Mesenchymal stem cell (in vitro differentiated cells and primary cell): ENCODE measurements at regions not wholly inside any gene's neighbourhood (a gene's known extent, or its start where the extent isn't known, plus 50 kb on each side); places are given as distances from the start of the nearest gene placed in this dataset.

Source experiments
- DNase-seq: peaks from one replicate; pipeline ENCODE4 v3.0.0-alpha.2; 2013
- H2AFZ ChIP-seq: one replicate; pipeline ENCODE4 v1.6.1; 2013; ENCODE audit warnings: low read depth, mild to moderate bottlenecking, control low read depth, inconsistent platforms, low read length, moderate library complexity
- H2AK5ac ChIP-seq: 2 replicates; pipeline ENCODE4 v1.6.1; 2013; ENCODE audit warnings: low read length, moderate library complexity, mild to moderate bottlenecking, inconsistent platforms; ENCODE audit not compliant: severe bottlenecking
- H2BK120ac ChIP-seq: one replicate; pipeline ENCODE4 v1.6.1; 2013; ENCODE audit warnings: low read depth, mild to moderate bottlenecking, inconsistent platforms, low read length, moderate library complexity
- H2BK12ac ChIP-seq, 2 experiments: one replicate each; pipeline ENCODE4 v1.6.1; 2013; ENCODE audit warnings: inconsistent platforms in 2 of 2, low read length in 2 of 2, mild to moderate bottlenecking in 2 of 2, moderate library complexity in 2 of 2, control low read depth in 1 of 2
- H2BK15ac ChIP-seq: one replicate; pipeline ENCODE4 v1.6.1; 2013; ENCODE audit warnings: mild to moderate bottlenecking, low read depth, inconsistent platforms; ENCODE audit not compliant: poor library complexity, severe bottlenecking
- H2BK5ac ChIP-seq: 2 replicates; pipeline ENCODE4 v1.6.1; 2013; ENCODE audit warnings: low read depth, mild to moderate bottlenecking, low read length, control low read depth, inconsistent platforms; ENCODE audit not compliant: poor library complexity, severe bottlenecking
- H3K14ac ChIP-seq, 2 experiments: one replicate each; pipeline ENCODE4 v1.6.1; 2013; ENCODE audit warnings: inconsistent platforms in 2 of 2, low read length in 2 of 2, control low read depth in 1 of 2, mild to moderate bottlenecking in 1 of 2, moderate library complexity in 1 of 2
- H3K18ac ChIP-seq, 2 experiments: one replicate each; pipeline ENCODE4 v1.6.1; 2013; ENCODE audit warnings: inconsistent platforms in 2 of 2, low read length in 2 of 2, control low read depth in 1 of 2, low read depth in 1 of 2, mild to moderate bottlenecking in 1 of 2
- H3K23ac ChIP-seq, 2 experiments: one replicate each; pipeline ENCODE4 v1.6.1; 2013; ENCODE audit warnings: inconsistent platforms in 2 of 2, low read length in 2 of 2, mild to moderate bottlenecking in 2 of 2, moderate library complexity in 2 of 2, control low read depth in 1 of 2
- H3K27ac ChIP-seq: 2 replicates; pipeline ENCODE4 v1.5.1; 2013; ENCODE audit warnings: mild to moderate bottlenecking, moderate library complexity, low read length, control low read depth, inconsistent platforms; ENCODE audit not compliant: poor library complexity, severe bottlenecking
- H3K27me3 ChIP-seq, 2 experiments: 2 replicates each; pipeline versions ENCODE4 v1.6.1 to v1.7.0; 2013; ENCODE audit warnings: low read length in 2 of 2, mild to moderate bottlenecking in 2 of 2, moderate library complexity in 2 of 2, control low read depth in 1 of 2, inconsistent platforms in 1 of 2; ENCODE audit not compliant: control insufficient read depth in 1 of 2, insufficient read depth in 1 of 2
- H3K36me3 ChIP-seq, 2 experiments: 2 replicates each; pipeline versions ENCODE4 v1.6.1 to v1.7.0; 2013; ENCODE audit warnings: low read length in 2 of 2, control low read depth in 1 of 2, inconsistent platforms in 1 of 2, low read depth in 1 of 2, mild to moderate bottlenecking in 1 of 2; ENCODE audit not compliant: insufficient read depth in 2 of 2, control insufficient read depth in 1 of 2
- H3K4ac ChIP-seq, 2 experiments: one replicate each; pipeline ENCODE4 v1.6.1; 2013; ENCODE audit warnings: inconsistent platforms in 2 of 2, low read length in 2 of 2, mild to moderate bottlenecking in 2 of 2, moderate library complexity in 2 of 2, control low read depth in 1 of 2, low read depth in 1 of 2
- H3K4me1 ChIP-seq: 2 replicates; pipeline ENCODE4 v1.6.1; 2013; ENCODE audit warnings: low read depth, low read length, control low read depth; ENCODE audit not compliant: control insufficient read depth, insufficient read depth
- H3K4me2 ChIP-seq: 2 replicates; pipeline ENCODE4 v1.6.1; 2013; ENCODE audit warnings: low read length, mild to moderate bottlenecking, inconsistent platforms; ENCODE audit not compliant: poor library complexity, severe bottlenecking
- H3K4me3 ChIP-seq, 2 experiments: 2 replicates each; pipeline versions ENCODE4 v1.5.1 to v1.7.0; 2013; ENCODE audit warnings: low read length in 2 of 2, mild to moderate bottlenecking in 2 of 2, control low read depth in 1 of 2, low read depth in 1 of 2; ENCODE audit not compliant: insufficient read depth in 1 of 2
- H3K79me1 ChIP-seq: replicated peaks from 2 replicates; pipeline ENCODE4 v1.6.1; 2013; ENCODE audit warnings: mild to moderate bottlenecking, control low read depth, low read length, inconsistent platforms; ENCODE audit not compliant: poor library complexity, severe bottlenecking
- H3K9ac ChIP-seq: 2 replicates; pipeline ENCODE4 v1.7.0; 2013; ENCODE audit warnings: mild to moderate bottlenecking, low read length, moderate library complexity
- H3K9me3 ChIP-seq: 2 replicates; pipeline ENCODE4 v1.7.0; 2013; ENCODE audit warnings: mild to moderate bottlenecking, low read length; ENCODE audit not compliant: control insufficient read depth
- H4K8ac ChIP-seq: one replicate; pipeline ENCODE4 v1.6.1; 2013; ENCODE audit warnings: inconsistent platforms, mild to moderate bottlenecking, low read length, moderate library complexity
- H4K91ac ChIP-seq: one replicate; pipeline ENCODE4 v1.6.1; 2013; ENCODE audit warnings: mild to moderate bottlenecking, low read length, inconsistent platforms
- WGBS: methylation state at CpG from one replicate; pipeline ENCODE4 v1.1.7; 2013; ENCODE audit warnings: mixed read lengths; 5-methylcytosine and 5-hydroxymethylcytosine counted together

GRCh38 chr4:123708902-123709301, 312.3 kb downstream of the SPRY1 start:
- Histone ChIP-seq H2BK12ac (no peak overlapping the region), H3K4me2 (no peak overlapping the region), H2BK5ac (no peak overlapping the region), H3K4ac (no peak overlapping the region), H2AK5ac (peak overlapping the region; percentile 76), H2BK120ac (no peak overlapping the region), H4K8ac (no peak overlapping the region), H3K18ac (no peak overlapping the region), H2BK15ac (no peak overlapping the region), H4K91ac (no peak overlapping the region), H3K9ac (no peak overlapping the region), H3K14ac (no peak overlapping the region), H3K27ac (no peak overlapping the region), H3K36me3 (no peaks in the 10 kb centered on the region), H3K27me3 (no peaks in the 10 kb centered on the region), H3K23ac (no peak overlapping the region), H3K9me3 (peaks cover 4% of the 10 kb centered on the region), H3K4me1 (no peaks in the 10 kb centered on the region), H3K79me1 (no peaks in the 10 kb centered on the region), H2AFZ (no peak overlapping the region), H3K4me3 (no peak overlapping the region)
- DNase-seq = no peak
- 100% methylated on average over 2 of the region's 2 CpGs for WGBS

- no peaks in the 10 kb centered on the region for H3K27me3 ChIP-seq
Observed at GRCh38 chr4:123709336-123709735, 312.7 kb downstream of the SPRY1 start.

GRCh38 chr4:123731035-123731434, 334.4 kb downstream of the SPRY1 start:
- Histone ChIP-seq H3K4me3 (no peak overlapping the region), H3K4me1 (no peaks in the 10 kb centered on the region), H3K4ac (no peak overlapping the region), H3K14ac (no peak overlapping the region), H4K8ac (no peak overlapping the region), H2BK120ac (no peak overlapping the region), H3K79me1 (no peaks in the 10 kb centered on the region), H3K23ac (no peak overlapping the region), H2BK12ac (no peak overlapping the region), H3K18ac (no peak overlapping the region), H2AFZ (no peak overlapping the region), H3K27ac (no peak overlapping the region), H2BK15ac (no peak overlapping the region), H3K9me3 (peaks cover 5% of the 10 kb centered on the region), H3K9ac (no peak overlapping the region), H3K4me2 (no peak overlapping the region), H3K27me3 (no peaks in the 10 kb centered on the region), H2BK5ac (no peak overlapping the region), H2AK5ac (no peak overlapping the region), H4K91ac (no peak overlapping the region), H3K36me3 (no peaks in the 10 kb centered on the region)
- WGBS = 0% methylated on average over 1 of the region's 1 CpG
- no peak for DNase-seq

More at GRCh38 chr4:123709336-123709735, 312.7 kb downstream of the SPRY1 start:
- Histone ChIP-seq H3K18ac (no peak overlapping the region), H2AK5ac (no peak overlapping the region), H2BK15ac (no peak overlapping the region), H2AFZ (no peak overlapping the region), H4K91ac (no peak overlapping the region), H3K14ac (no peak overlapping the region), H4K8ac (no peak overlapping the region), H3K4me3 (no peak overlapping the region), H3K27ac (no peak overlapping the region), H2BK12ac (no peak overlapping the region), H3K4me2 (no peak overlapping the region), H3K9ac (no peak overlapping the region), H3K4ac (no peak overlapping the region), H3K9me3 (peaks cover 4% of the 10 kb centered on the region), H3K23ac (no peak overlapping the region), H3K79me1 (no peaks in the 10 kb centered on the region), H3K4me1 (no peaks in the 10 kb centered on the region), H2BK120ac (no peak overlapping the region), H2BK5ac (no peak overlapping the region), H3K36me3 (no peaks in the 10 kb centered on the region)
- WGBS = 70% methylated on average over 2 of the region's 3 CpGs
- DNase-seq = no peak

- H3K9me3 ChIP-seq = no peaks in the 10 kb centered on the region
- no peak overlapping the region for H2BK12ac ChIP-seq
- no peak overlapping the region for H4K91ac ChIP-seq
- H2AK5ac ChIP-seq = no peak overlapping the region
- no peaks in the 10 kb centered on the region for H3K4me1 ChIP-seq
- H3K9ac ChIP-seq = no peak overlapping the region
- H2BK120ac ChIP-seq = no peak overlapping the region
- H3K23ac ChIP-seq = no peak overlapping the region
- H2AFZ ChIP-seq = no peak overlapping the region
- no peak overlapping the region for H2BK15ac ChIP-seq
- no CpG with 5 or more reads among the region's 1 CpG for WGBS
- H4K8ac ChIP-seq = no peak overlapping the region
- H3K14ac ChIP-seq = no peak overlapping the region
- no peaks in the 10 kb centered on the region for H3K27me3 ChIP-seq
- H3K79me1 ChIP-seq = no peaks in the 10 kb centered on the region
- no peak overlapping the region for H3K27ac ChIP-seq
- H3K36me3 ChIP-seq = no peaks in the 10 kb centered on the region
- no peak overlapping the region for H3K4ac ChIP-seq
- no peak overlapping the region for H2BK5ac ChIP-seq
- no peak overlapping the region for H3K18ac ChIP-seq
- no peak overlapping the region for H3K4me2 ChIP-seq
- no peak for DNase-seq
- no peak overlapping the region for H3K4me3 ChIP-seq
Observed at GRCh38 chr4:123737156-123737555, 340.6 kb downstream of the SPRY1 start.
